ENCODE measurements at regions not wholly inside any gene's neighbourhood (a gene's known extent, or its start where the extent isn't known, plus 50 kb on each side); places are given as distances from the start of the nearest gene placed in this dataset.

DNA sequence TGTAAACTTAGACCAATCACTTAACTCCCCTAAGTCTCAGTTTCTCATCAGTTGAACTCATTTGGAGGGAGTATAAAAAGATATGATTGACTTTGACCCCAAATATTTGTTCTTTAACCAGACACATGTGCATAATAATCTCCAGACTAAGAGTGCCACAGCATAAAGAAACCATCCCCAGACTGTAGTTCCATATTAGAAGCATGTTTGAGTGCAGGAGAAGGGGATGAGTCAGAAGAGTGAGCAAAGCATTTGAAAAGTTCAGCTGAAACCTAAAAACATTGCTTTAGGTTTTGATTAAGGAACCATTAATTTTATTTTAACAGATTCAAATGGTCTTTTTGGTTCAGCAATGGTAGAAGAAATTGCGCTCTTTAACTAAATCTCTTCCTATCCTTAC is 654.8 kb downstream of the UTRN start:
- Mint-ChIP-seq H3K27ac (no peak overlapping the region), H3K4me1 (no peaks in the 10 kb centered on the region), H3K4me3 (no peak overlapping the region), H3K9me3 (peaks cover 5% of the 10 kb centered on the region), H3K36me3 (peaks cover 4% of the 10 kb centered on the region; the same call in 1 of the 2 replicates), H3K27me3 (ENCODE audit: low read depth) (peaks cover 2% of the 10 kb centered on the region; the same call in 1 of the 2 replicates)
- CTCF ChIA-PET, result no interaction called here
- ATAC-seq (no peak), DNase-seq (ENCODE audit: low spot score) (no peak)
- TF ChIP-seq ZNF423 (CRISPR knock-in tag; IDR thresholded peaks at IDR 0.05), result no peak
- TF ChIP-seq ARID4B (CRISPR knock-in tag; IDR thresholded peaks at IDR 0.05; ENCODE audit: borderline replicate concordance), result no peak
- no peak for TF ChIP-seq OVOL2 (CRISPR knock-in tag; IDR thresholded peaks at IDR 0.05; ENCODE audit: borderline replicate concordance)
- TF ChIP-seq PRRX2 (CRISPR knock-in tag; IDR thresholded peaks at IDR 0.05), result no peak
- no peak for TF ChIP-seq ZNF512 (CRISPR knock-in tag; IDR thresholded peaks at IDR 0.05; ENCODE audit: borderline replicate concordance)
- no peak for TF ChIP-seq AR (CRISPR knock-in tag; IDR thresholded peaks at IDR 0.05)
- no peak for TF ChIP-seq ZNF263 (CRISPR knock-in tag; IDR thresholded peaks at IDR 0.05; ENCODE audit: low read depth)
- TF ChIP-seq, protein P1, sequence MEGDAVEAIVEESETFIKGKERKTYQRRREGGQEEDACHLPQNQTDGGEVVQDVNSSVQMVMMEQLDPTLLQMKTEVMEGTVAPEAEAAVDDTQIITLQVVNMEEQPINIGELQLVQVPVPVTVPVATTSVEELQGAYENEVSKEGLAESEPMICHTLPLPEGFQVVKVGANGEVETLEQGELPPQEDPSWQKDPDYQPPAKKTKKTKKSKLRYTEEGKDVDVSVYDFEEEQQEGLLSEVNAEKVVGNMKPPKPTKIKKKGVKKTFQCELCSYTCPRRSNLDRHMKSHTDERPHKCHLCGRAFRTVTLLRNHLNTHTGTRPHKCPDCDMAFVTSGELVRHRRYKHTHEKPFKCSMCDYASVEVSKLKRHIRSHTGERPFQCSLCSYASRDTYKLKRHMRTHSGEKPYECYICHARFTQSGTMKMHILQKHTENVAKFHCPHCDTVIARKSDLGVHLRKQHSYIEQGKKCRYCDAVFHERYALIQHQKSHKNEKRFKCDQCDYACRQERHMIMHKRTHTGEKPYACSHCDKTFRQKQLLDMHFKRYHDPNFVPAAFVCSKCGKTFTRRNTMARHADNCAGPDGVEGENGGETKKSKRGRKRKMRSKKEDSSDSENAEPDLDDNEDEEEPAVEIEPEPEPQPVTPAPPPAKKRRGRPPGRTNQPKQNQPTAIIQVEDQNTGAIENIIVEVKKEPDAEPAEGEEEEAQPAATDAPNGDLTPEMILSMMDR (IDR thresholded peaks at IDR 0.05), result no peak
- no peak for TF ChIP-seq ZMAT4 (CRISPR knock-in tag; IDR thresholded peaks at IDR 0.05)
- no peak for TF ChIP-seq ZBTB21 (CRISPR knock-in tag; IDR thresholded peaks at IDR 0.05; ENCODE audit: borderline replicate concordance)
- TF ChIP-seq, protein P2, sequence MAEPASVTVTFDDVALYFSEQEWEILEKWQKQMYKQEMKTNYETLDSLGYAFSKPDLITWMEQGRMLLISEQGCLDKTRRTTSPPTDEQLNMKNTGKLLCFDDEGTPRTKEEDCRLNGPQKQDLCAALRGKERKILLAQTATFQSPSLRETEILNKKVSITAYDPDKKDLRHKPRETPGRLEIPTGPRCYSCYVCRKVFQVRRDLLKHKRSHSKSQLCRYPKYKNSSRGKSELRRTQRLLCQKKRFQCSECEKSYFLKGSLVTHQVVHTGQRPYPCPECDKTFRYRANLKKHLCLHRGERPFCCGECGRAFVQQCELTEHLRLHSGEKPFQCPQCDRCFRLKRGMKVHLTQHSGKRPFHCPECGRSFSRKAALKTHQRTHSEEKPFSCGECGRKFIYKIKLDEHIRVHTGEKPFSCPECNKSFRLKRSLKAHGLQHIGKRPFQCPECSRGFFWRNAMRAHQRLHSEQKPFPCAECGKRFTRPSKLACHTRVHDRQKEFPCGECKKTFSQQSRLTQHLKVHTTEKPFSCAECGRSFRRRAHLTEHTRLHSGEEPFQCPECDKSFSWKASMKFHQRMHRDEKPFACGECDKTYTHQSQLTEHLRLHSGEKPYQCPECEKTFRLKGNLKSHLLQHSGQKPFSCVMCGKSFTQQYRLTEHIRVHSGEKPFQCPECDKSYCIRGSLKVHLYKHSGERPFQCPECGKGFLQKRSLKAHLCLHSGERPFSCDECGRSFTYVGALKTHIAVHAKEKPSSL (CRISPR knock-in tag; conservative IDR thresholded peaks at IDR 0.05), result no peak
- no peak for TF ChIP-seq JUN (CRISPR knock-in tag; IDR thresholded peaks at IDR 0.05)
- TF ChIP-seq, protein P3, sequence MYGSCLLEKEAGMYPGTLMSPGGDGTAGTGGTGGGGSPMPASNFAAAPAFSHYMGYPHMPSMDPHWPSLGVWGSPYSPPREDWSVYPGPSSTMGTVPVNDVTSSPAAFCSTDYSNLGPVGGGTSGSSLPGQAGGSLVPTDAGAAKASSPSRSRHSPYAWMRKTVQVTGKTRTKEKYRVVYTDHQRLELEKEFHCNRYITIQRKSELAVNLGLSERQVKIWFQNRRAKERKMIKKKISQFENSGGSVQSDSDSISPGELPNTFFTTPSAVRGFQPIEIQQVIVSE (CRISPR knock-in tag; IDR thresholded peaks at IDR 0.05; ENCODE audit: borderline replicate concordance), result no peak
- no peak for TF ChIP-seq NR3C1 (CRISPR knock-in tag; conservative IDR thresholded peaks at IDR 0.05; ENCODE audit: low read depth)
- TF ChIP-seq GABPB1 (CRISPR knock-in tag; IDR thresholded peaks at IDR 0.05), result no peak
- TF ChIP-seq E2F5 (CRISPR knock-in tag; IDR thresholded peaks at IDR 0.05), result no peak
- POLR2A ChIA-PET, result no interaction called here

Measured in WTC11 (cell line).